ENCODE measurements at regions not wholly inside any gene's neighbourhood (a gene's known extent, or its start where the extent isn't known, plus 50 kb on each side); places are given as distances from the start of the nearest gene placed in this dataset.

DNA sequence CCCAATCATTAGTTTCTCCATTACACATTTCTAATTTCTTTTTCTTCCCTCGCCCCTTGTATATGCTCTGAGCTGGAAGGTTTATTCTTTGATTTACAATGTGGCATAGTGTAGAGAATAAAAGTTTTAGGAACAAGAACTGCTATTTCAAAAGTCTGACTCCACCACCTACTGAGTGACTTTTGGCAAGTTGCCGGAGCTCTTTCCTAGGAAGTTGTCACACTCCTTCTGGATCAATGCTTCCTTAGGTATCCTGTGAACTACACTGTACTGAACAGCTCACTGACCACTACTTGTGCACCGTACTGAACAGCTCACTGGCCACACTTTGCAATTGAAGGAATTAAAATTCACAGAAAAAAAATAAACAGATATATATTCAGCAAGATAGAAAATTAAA lies 458.2 kb downstream of the FRK start (continued):
- TF ChIP-seq, protein P1, sequence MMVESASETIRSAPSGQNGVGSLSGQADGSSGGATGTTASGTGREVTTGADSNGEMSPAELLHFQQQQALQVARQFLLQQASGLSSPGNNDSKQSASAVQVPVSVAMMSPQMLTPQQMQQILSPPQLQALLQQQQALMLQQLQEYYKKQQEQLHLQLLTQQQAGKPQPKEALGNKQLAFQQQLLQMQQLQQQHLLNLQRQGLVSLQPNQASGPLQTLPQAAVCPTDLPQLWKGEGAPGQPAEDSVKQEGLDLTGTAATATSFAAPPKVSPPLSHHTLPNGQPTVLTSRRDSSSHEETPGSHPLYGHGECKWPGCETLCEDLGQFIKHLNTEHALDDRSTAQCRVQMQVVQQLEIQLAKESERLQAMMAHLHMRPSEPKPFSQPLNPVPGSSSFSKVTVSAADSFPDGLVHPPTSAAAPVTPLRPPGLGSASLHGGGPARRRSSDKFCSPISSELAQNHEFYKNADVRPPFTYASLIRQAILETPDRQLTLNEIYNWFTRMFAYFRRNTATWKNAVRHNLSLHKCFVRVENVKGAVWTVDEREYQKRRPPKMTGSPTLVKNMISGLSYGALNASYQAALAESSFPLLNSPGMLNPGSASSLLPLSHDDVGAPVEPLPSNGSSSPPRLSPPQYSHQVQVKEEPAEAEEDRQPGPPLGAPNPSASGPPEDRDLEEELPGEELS (CRISPR knock-in tag; IDR thresholded peaks at IDR 0.05) = no peak
- TF ChIP-seq, protein P2, sequence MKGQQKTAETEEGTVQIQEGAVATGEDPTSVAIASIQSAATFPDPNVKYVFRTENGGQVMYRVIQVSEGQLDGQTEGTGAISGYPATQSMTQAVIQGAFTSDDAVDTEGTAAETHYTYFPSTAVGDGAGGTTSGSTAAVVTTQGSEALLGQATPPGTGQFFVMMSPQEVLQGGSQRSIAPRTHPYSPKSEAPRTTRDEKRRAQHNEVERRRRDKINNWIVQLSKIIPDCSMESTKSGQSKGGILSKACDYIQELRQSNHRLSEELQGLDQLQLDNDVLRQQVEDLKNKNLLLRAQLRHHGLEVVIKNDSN (CRISPR knock-in tag; IDR thresholded peaks at IDR 0.05) = no peak
- TF ChIP-seq ZNF138 (CRISPR knock-in tag; conservative IDR thresholded peaks at IDR 0.05) = no peak
- TF ChIP-seq ZNF396 (CRISPR knock-in tag; IDR thresholded peaks at IDR 0.05; ENCODE audit: borderline replicate concordance) = no peak
- TF ChIP-seq TP53 (CRISPR knock-in tag; IDR thresholded peaks at IDR 0.05) = no peak
- TF ChIP-seq, protein P3, sequence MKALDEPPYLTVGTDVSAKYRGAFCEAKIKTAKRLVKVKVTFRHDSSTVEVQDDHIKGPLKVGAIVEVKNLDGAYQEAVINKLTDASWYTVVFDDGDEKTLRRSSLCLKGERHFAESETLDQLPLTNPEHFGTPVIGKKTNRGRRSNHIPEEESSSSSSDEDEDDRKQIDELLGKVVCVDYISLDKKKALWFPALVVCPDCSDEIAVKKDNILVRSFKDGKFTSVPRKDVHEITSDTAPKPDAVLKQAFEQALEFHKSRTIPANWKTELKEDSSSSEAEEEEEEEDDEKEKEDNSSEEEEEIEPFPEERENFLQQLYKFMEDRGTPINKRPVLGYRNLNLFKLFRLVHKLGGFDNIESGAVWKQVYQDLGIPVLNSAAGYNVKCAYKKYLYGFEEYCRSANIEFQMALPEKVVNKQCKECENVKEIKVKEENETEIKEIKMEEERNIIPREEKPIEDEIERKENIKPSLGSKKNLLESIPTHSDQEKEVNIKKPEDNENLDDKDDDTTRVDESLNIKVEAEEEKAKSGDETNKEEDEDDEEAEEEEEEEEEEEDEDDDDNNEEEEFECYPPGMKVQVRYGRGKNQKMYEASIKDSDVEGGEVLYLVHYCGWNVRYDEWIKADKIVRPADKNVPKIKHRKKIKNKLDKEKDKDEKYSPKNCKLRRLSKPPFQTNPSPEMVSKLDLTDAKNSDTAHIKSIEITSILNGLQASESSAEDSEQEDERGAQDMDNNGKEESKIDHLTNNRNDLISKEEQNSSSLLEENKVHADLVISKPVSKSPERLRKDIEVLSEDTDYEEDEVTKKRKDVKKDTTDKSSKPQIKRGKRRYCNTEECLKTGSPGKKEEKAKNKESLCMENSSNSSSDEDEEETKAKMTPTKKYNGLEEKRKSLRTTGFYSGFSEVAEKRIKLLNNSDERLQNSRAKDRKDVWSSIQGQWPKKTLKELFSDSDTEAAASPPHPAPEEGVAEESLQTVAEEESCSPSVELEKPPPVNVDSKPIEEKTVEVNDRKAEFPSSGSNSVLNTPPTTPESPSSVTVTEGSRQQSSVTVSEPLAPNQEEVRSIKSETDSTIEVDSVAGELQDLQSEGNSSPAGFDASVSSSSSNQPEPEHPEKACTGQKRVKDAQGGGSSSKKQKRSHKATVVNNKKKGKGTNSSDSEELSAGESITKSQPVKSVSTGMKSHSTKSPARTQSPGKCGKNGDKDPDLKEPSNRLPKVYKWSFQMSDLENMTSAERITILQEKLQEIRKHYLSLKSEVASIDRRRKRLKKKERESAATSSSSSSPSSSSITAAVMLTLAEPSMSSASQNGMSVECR (CRISPR knock-in tag; IDR thresholded peaks at IDR 0.05; ENCODE audit: borderline replicate concordance) = no peak
- no peak for TF ChIP-seq KAT7 (CRISPR knock-in tag; IDR thresholded peaks at IDR 0.05; ENCODE audit: borderline replicate concordance)

DNA sequence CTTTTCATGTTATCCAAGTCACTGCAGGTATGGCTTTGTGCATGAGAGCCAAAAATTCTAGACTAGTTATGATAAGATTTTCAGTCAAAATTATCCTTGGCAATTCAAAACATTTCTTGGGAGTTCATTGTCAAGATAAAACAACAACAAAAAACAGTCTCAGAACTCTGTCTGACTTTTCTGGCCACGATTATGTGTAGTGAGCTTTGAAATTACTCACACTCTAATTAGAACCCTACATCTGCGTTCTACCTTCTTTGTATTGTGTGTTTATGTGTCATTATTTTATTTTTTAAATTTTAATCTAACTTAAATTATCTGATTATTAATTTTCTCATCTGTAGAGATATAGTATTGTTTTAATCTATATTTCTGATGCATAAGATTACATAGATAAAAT lies 459.2 kb downstream of the FRK start:
- ChIA-PET CTCF (no interaction called here), POLR2A (interaction anchor here (0.7 kb wide), 1 partner anchor 1583 kb away, joined by 4 read pairs; no protein-coding TSS in a partner anchor)
- no peak overlapping the region for H3K27ac Mint-ChIP-seq
- H3K36me3 Mint-ChIP-seq = no peaks in the 10 kb centered on the region
- no peaks in the 10 kb centered on the region for H3K4me1 Mint-ChIP-seq
- no peaks in the 10 kb centered on the region for H3K27me3 Mint-ChIP-seq (ENCODE audit: low read depth)
- no peak overlapping the region for H3K4me3 Mint-ChIP-seq
- TF ChIP-seq MYBL2 (CRISPR knock-in tag; IDR thresholded peaks at IDR 0.05) (no peak), JAZF1 (CRISPR knock-in tag; IDR thresholded peaks at IDR 0.05) (no peak), CREM (CRISPR knock-in tag; IDR thresholded peaks at IDR 0.05) (no peak), ZNF396 (CRISPR knock-in tag; IDR thresholded peaks at IDR 0.05; ENCODE audit: borderline replicate concordance) (no peak), ZNF423 (CRISPR knock-in tag; IDR thresholded peaks at IDR 0.05) (no peak), JUN (CRISPR knock-in tag; IDR thresholded peaks at IDR 0.05) (no peak), ZNF219 (CRISPR knock-in tag; IDR thresholded peaks at IDR 0.05; ENCODE audit: borderline replicate concordance) (no peak)
- ATAC-seq (no peak), DNase-seq (ENCODE audit: low spot score) (no peak)
- no peaks in the 10 kb centered on the region for H3K9me3 Mint-ChIP-seq

DNA sequence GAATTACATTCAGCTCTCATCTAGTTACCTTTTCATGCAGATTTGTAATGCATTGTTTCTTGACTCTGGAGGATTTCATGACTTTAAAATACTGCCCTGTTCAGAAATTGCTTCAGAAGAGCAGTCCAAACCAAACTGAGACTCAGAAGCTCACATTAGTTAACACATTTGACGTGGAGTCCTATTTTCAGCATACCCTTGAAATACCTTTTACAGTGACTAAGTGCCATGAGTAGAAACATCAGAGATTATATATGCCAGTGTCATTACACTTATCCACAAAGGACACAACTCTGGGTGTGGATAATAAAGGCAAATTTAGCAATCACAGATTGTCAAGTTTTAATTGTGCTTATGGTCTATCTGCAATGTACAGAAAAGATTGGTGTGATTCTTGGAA lies 459.6 kb downstream of the FRK start:
- H3K9me3 Mint-ChIP-seq = no peaks in the 10 kb centered on the region
- ChIA-PET CTCF (no interaction called here), POLR2A (interaction anchor here (0.7 kb wide), 1 partner anchor 1583 kb away, joined by 4 read pairs; no protein-coding TSS in a partner anchor)
- H3K4me3 Mint-ChIP-seq = no peak overlapping the region
- H3K36me3 Mint-ChIP-seq = no peaks in the 10 kb centered on the region
- H3K4me1 Mint-ChIP-seq = no peaks in the 10 kb centered on the region
- DNase-seq (ENCODE audit: low spot score) = no peak
- no peaks in the 10 kb centered on the region for H3K27me3 Mint-ChIP-seq (ENCODE audit: low read depth)
- no peak for ATAC-seq
- H3K27ac Mint-ChIP-seq = no peak overlapping the region
- TF ChIP-seq ZNF423 (CRISPR knock-in tag; IDR thresholded peaks at IDR 0.05) = no peak
- TF ChIP-seq, protein P4, sequence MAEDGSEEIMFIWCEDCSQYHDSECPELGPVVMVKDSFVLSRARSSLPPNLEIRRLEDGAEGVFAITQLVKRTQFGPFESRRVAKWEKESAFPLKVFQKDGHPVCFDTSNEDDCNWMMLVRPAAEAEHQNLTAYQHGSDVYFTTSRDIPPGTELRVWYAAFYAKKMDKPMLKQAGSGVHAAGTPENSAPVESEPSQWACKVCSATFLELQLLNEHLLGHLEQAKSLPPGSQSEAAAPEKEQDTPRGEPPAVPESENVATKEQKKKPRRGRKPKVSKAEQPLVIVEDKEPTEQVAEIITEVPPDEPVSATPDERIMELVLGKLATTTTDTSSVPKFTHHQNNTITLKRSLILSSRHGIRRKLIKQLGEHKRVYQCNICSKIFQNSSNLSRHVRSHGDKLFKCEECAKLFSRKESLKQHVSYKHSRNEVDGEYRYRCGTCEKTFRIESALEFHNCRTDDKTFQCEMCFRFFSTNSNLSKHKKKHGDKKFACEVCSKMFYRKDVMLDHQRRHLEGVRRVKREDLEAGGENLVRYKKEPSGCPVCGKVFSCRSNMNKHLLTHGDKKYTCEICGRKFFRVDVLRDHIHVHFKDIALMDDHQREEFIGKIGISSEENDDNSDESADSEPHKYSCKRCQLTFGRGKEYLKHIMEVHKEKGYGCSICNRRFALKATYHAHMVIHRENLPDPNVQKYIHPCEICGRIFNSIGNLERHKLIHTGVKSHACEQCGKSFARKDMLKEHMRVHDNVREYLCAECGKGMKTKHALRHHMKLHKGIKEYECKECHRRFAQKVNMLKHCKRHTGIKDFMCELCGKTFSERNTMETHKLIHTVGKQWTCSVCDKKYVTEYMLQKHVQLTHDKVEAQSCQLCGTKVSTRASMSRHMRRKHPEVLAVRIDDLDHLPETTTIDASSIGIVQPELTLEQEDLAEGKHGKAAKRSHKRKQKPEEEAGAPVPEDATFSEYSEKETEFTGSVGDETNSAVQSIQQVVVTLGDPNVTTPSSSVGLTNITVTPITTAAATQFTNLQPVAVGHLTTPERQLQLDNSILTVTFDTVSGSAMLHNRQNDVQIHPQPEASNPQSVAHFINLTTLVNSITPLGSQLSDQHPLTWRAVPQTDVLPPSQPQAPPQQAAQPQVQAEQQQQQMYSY (CRISPR knock-in tag; IDR thresholded peaks at IDR 0.05) = no peak
- TF ChIP-seq, protein P5, sequence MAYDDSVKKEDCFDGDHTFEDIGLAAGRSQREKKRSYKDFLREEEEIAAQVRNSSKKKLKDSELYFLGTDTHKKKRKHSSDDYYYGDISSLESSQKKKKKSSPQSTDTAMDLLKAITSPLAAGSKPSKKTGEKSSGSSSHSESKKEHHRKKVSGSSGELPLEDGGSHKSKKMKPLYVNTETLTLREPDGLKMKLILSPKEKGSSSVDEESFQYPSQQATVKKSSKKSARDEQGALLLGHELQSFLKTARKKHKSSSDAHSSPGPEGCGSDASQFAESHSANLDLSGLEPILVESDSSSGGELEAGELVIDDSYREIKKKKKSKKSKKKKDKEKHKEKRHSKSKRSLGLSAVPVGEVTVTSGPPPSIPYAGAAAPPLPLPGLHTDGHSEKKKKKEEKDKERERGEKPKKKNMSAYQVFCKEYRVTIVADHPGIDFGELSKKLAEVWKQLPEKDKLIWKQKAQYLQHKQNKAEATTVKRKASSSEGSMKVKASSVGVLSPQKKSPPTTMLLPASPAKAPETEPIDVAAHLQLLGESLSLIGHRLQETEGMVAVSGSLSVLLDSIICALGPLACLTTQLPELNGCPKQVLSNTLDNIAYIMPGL (CRISPR knock-in tag; IDR thresholded peaks at IDR 0.05) = no peak
- TF ChIP-seq, protein P6, sequence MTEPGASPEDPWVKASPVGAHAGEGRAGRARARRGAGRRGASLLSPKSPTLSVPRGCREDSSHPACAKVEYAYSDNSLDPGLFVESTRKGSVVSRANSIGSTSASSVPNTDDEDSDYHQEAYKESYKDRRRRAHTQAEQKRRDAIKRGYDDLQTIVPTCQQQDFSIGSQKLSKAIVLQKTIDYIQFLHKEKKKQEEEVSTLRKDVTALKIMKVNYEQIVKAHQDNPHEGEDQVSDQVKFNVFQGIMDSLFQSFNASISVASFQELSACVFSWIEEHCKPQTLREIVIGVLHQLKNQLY (CRISPR knock-in tag; IDR thresholded peaks at IDR 0.05) = no peak
- TF ChIP-seq, protein P7, sequence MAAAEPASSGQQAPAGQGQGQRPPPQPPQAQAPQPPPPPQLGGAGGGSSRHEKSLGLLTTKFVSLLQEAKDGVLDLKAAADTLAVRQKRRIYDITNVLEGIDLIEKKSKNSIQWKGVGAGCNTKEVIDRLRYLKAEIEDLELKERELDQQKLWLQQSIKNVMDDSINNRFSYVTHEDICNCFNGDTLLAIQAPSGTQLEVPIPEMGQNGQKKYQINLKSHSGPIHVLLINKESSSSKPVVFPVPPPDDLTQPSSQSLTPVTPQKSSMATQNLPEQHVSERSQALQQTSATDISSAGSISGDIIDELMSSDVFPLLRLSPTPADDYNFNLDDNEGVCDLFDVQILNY (CRISPR knock-in tag; IDR thresholded peaks at IDR 0.05) = no peak
